ENCODE measurements at regions not wholly inside any gene's neighbourhood (a gene's known extent, or its start where the extent isn't known, plus 50 kb on each side); places are given as distances from the start of the nearest gene placed in this dataset.

GRCh38 chr6:150541576-150541975, 58.1 kb upstream of the PLEKHG1 start:
- H3K36me3 ChIP-seq (ENCODE audit: control insufficient read depth, insufficient read depth, low read length), result no peaks in the 10 kb centered on the region
- H3K27me3 ChIP-seq (ENCODE audit: control insufficient read depth, insufficient read depth, low read length), result no peaks in the 10 kb centered on the region
- H3K4me3 ChIP-seq (ENCODE audit: low read depth, low read length), result no peak overlapping the region
- no peak for DNase-seq (ENCODE audit: low read depth)
- no peak for TF ChIP-seq CTCF (IDR thresholded peaks at IDR 0.05; ENCODE audit: insufficient read depth, low read length, poor library complexity, severe bottlenecking)

- DNase-seq (ENCODE audit: low read depth), result no peak
- Histone ChIP-seq H3K27me3 (ENCODE audit: control insufficient read depth, insufficient read depth, low read length) (no peaks in the 10 kb centered on the region), H3K4me3 (ENCODE audit: low read depth, low read length) (no peak overlapping the region), H3K36me3 (ENCODE audit: control insufficient read depth, insufficient read depth, low read length) (no peaks in the 10 kb centered on the region)
- no peak for TF ChIP-seq CTCF (IDR thresholded peaks at IDR 0.05; ENCODE audit: insufficient read depth, low read length, poor library complexity, severe bottlenecking)
Measured at GRCh38 chr6:150543178-150543577, 56.5 kb upstream of the PLEKHG1 start.

- TF ChIP-seq CTCF (IDR thresholded peaks at IDR 0.05; ENCODE audit: insufficient read depth, low read length, poor library complexity, severe bottlenecking), result no peak
- DNase-seq (ENCODE audit: low read depth), result no peak
- Histone ChIP-seq H3K4me3 (ENCODE audit: low read depth, low read length) (no peak overlapping the region), H3K36me3 (ENCODE audit: control insufficient read depth, insufficient read depth, low read length) (no peaks in the 10 kb centered on the region), H3K27me3 (ENCODE audit: control insufficient read depth, insufficient read depth, low read length) (no peaks in the 10 kb centered on the region)
Measured at GRCh38 chr6:150544793-150545192, 54.9 kb upstream of the PLEKHG1 start.

- TF ChIP-seq CTCF (IDR thresholded peaks at IDR 0.05; ENCODE audit: insufficient read depth, low read length, poor library complexity, severe bottlenecking), result no peak
- Histone ChIP-seq H3K27me3 (ENCODE audit: control insufficient read depth, insufficient read depth, low read length) (no peaks in the 10 kb centered on the region), H3K4me3 (ENCODE audit: low read depth, low read length) (no peak overlapping the region), H3K36me3 (ENCODE audit: control insufficient read depth, insufficient read depth, low read length) (no peaks in the 10 kb centered on the region)
- no peak for DNase-seq (ENCODE audit: low read depth)
Measured at GRCh38 chr6:150546457-150546856, 53.2 kb upstream of the PLEKHG1 start.

GRCh38 chr6:150547502-150548222, 52.0 kb upstream of the PLEKHG1 start:
- TF ChIP-seq CTCF (IDR thresholded peaks at IDR 0.05; ENCODE audit: insufficient read depth, low read length, poor library complexity, severe bottlenecking), result no peak
- no peak for DNase-seq (ENCODE audit: low read depth)
- Histone ChIP-seq H3K36me3 (ENCODE audit: control insufficient read depth, insufficient read depth, low read length) (no peaks in the 10 kb centered on the region), H3K27me3 (ENCODE audit: control insufficient read depth, insufficient read depth, low read length) (no peaks in the 10 kb centered on the region), H3K4me3 (ENCODE audit: low read depth, low read length) (no peak overlapping the region)

GRCh38 chr6:150548330-150548729, 51.4 kb upstream of the PLEKHG1 start:
- DNase-seq (ENCODE audit: low read depth), result no peak
- no peak for TF ChIP-seq CTCF (IDR thresholded peaks at IDR 0.05; ENCODE audit: insufficient read depth, low read length, poor library complexity, severe bottlenecking)
- Histone ChIP-seq H3K27me3 (ENCODE audit: control insufficient read depth, insufficient read depth, low read length) (no peaks in the 10 kb centered on the region), H3K4me3 (ENCODE audit: low read depth, low read length) (no peak overlapping the region), H3K36me3 (ENCODE audit: control insufficient read depth, insufficient read depth, low read length) (no peaks in the 10 kb centered on the region)
